ENCODE measurements at regions not wholly inside any gene's neighbourhood (a gene's known extent, or its start where the extent isn't known, plus 50 kb on each side); places are given as distances from the start of the nearest gene placed in this dataset.

GRCh38 chr11:45348729-45349128 is 62.6 kb upstream of the SYT13 start:
- DNase-seq (ENCODE audit: low read depth in 2 of 2) = no peak

GRCh38 chr11:45347348-45348082 is 61.4 kb upstream of the SYT13 start:
- no peak for DNase-seq (ENCODE audit: low read depth in 2 of 2)

- DNase-seq (ENCODE audit: low read depth in 2 of 2) = no peak
Observed at GRCh38 chr11:45345491-45345890, 59.4 kb upstream of the SYT13 start.

- no peak for DNase-seq (ENCODE audit: low read depth in 2 of 2)
Observed at GRCh38 chr11:45344028-45344427, 57.9 kb upstream of the SYT13 start.

GRCh38 chr11:45343444-45343843 is 57.3 kb upstream of the SYT13 start:
- no peak for DNase-seq (ENCODE audit: low read depth in 2 of 2)

GRCh38 chr11:45341372-45341771 is 55.2 kb upstream of the SYT13 start:
- DNase-seq (ENCODE audit: low read depth in 2 of 2) = no peak

- peak; percentile 44 to 55 for DNase-seq (ENCODE audit: low read depth in 2 of 2)
Observed at GRCh38 chr11:45339729-45340519, 53.8 kb upstream of the SYT13 start.

- DNase-seq (ENCODE audit: low read depth in 2 of 2) = no peak
Observed at GRCh38 chr11:45337583-45338360, 51.6 kb upstream of the SYT13 start.

GRCh38 chr11:45336136-45336535 is 50.0 kb upstream of the SYT13 start:
- DNase-seq (ENCODE audit: low read depth in 2 of 2) = no peak

Data from fibroblast of skin of left quadriceps (primary cell).